GM21717 (cell line): ENCODE measurements at regions not wholly inside any gene's neighbourhood (a gene's known extent, or its start where the extent isn't known, plus 50 kb on each side); places are given as distances from the start of the nearest gene placed in this dataset.

Experiments
- ATAC-seq: cut with Tn5 transposase; IDR thresholded peaks from one replicate; pipeline ENCODE4 v1.9.1; 2021; ENCODE audit warnings: mild to moderate bottlenecking, moderate library complexity; ENCODE audit not compliant: unreplicated experiment

DNA sequence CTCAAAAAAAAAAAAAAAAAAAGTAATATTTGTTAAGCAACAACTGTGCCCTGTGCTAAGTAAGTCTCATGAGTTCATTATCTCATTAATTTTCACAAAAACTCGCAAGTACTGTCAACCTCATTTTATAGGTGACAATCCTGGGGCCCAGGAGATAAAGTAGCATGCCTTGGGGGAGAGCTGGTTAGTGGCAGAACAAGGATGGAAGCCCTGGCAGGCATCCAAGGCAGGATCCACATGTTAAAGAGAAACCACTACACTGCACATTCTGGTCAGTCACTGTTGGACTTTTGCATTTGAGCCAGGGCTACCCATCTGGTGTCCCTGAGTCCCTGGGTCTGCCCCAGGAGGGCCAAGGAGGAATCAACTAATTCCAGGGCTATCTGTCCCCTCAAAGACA is 54.6 kb downstream of the ZFP36L2 start:
- ATAC-seq = no peak

DNA sequence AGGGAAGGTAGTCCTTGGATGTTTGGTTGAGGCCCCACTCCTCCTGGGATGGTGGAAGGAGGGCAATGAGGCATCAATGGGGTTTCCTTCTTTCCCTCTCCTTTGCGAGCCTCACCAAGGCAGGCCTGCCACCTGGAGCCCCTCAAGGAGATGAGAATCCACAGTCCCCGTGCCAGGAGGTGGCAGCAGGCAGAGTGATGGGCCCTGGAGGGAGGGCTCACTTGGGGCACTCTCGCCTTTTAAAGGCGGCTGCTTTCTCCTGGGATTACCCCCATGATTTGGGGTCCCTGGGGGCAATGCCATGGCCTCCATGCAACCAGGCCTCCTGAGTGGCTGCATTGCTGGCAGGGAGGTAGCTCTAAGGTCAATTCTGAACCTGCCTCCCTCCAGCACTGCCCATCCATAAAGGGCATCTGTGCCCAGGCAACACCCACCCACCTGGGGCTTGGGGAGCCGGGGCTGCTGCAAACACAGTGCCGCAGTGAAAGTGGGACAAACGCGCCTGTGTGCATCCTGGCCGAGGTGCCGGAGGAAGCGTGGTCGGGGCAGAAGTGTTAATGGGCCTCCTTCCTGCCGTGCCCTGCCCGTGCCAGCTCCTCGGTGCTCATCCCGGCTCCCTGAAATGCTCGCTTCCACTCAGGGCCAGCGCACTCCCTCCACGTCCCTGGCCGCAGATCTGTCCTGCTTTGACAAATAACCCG is 55.9 kb downstream of the ZFP36L2 start:
- no peak for ATAC-seq

GRCh38 chr2:43169987-43170386 is 56.4 kb downstream of the ZFP36L2 start:
- ATAC-seq = no peak

DNA sequence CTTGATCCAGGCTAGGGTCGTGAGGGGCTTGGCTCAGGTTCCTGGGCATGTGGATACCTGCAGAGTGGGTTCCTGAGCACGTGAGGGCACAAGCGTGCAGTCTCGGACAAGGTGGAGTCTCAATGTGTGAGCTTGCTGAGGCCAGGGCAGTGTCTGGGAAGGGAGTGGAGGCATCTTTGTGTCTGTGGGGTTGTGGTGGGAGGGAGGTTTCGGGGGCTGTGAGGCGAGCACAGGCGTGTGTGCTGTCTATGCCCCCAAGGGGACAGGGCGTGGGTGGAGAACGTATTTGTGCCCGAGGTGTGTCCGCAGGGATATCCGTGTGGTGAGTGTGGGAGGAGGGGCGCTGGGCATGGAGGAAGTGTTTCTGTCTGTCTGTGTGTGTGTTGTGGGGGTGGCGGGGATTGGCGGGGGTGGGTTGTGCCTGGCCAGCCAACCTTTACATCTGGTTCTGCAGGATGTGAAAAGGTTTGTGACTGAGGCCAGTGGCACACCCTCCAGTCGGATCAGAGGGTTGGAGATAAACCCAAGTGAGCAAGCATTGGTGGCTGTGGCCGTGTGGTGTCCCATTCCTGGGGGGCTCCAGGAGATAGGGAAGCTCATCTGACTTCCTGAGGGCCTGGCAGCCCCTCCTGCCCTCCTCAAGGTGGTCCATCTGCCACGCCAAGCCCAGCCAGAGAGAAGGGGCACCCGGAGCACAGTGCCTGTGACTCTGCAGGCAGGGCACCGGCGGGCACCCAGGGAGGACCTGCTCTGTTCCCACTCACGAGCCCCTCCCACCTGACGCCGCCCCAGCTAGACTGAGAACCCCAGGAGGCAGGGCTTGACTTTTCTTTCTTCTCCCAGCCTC is 57.1 kb downstream of the ZFP36L2 start:
- ATAC-seq = no peak

GRCh38 chr2:43168016-43168369 is 58.4 kb downstream of the ZFP36L2 start:
- no peak for ATAC-seq

DNA sequence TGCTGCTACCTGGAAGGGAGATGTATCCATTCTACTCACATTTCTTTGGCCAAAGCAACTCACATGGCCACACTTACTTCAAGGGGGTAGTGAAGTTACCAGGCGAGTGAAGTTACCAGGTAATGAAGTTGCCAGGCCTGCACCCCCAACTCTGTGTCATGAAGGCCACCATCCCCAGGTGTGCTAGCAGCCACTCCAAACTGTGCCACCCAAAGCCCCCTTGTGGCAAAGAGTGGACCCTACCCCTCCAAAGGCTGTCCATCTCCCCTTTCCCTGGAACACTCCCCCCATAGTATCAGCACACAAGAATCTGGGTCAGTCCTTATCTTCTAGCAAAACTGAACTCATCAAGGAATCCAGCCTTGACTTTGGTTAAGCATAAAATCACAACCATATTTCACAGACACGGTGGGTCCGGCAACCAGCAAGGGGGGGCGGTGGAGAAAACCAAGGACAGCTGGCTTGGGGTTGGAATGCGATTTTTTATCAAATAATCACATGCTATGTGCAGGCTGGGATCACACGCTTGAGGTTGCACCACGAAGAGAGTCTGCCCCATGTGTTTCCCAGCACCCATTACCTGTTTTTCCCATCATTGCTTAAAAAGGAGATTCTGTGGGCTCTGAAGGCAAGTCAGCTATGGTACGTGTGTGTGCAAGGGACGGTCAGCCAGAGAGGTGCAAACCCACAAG is 60.9 kb downstream of the ZFP36L2 start:
- no peak for ATAC-seq

DNA sequence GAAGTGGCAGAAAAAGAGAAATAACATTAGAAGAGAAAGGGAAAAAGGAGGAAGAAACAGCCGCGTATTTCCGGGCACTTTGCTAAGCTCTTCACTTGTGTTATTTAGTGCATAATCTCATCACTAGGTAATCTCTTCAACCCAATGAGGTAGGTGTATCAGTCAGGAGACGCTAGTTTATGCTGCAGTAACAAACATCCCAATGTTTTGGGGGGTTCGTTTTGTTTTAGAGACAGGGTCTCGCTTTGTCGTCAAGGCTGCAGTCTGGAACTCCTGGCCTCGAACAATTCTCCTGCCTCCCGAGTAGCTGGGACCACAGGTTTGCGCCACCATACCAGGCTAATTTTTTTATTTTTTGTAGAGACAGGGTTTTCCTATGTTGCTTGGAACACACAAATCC is 61.7 kb downstream of the ZFP36L2 start:
- ATAC-seq = no peak

DNA sequence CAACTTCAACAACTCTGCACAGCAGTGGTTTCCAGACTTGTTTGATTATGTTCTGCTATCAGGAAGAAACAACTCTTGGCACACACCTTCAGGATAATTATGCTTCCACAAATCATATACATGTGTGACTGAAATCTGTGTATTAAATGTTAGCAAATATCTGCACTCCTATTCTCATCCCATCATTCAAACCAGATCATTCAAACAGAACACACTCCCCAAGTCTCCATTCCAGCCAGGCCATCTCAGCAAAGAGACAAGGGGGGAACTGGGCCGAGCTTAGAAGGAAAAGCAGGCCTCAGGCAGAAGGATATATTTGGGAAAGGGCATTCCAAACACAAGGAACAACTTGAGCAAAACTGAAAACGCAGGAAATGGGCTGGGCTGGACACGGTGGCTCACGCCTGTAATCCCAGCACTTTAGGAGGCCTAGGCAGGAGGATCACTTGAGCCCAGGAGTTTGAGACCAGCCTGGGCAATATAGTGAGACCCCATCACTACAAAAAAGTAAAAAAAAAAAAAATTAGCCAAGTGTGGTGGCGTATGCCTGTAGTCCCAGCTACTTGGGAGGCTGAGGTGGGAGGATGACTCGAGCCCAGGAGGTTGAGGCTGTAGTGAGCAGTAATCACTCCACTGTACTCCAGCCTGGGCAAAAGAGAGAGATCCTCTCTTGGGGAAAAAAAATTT is 62.7 kb downstream of the ZFP36L2 start:
- no peak for ATAC-seq

DNA sequence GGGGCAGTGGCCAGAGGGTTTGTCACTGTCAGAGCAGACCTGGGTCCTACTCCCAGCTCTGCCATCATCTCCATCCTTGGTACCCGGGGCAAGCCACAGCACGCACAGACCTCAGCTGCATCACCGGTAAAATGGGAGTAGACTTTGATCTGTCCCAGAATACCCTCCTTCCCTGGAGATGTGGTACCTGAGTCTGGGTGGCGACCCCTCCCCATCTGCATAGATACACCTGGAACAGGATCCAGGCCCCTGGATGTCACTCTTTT is 64.0 kb downstream of the ZFP36L2 start:
- no peak for ATAC-seq

GRCh38 chr2:43161650-43162510 is 64.5 kb downstream of the ZFP36L2 start:
- no peak for ATAC-seq

- ATAC-seq = no peak
Observed at GRCh38 chr2:43160778-43161177, 65.6 kb downstream of the ZFP36L2 start.

GRCh38 chr2:43159797-43160196 is 66.6 kb downstream of the ZFP36L2 start:
- ATAC-seq = no peak

DNA sequence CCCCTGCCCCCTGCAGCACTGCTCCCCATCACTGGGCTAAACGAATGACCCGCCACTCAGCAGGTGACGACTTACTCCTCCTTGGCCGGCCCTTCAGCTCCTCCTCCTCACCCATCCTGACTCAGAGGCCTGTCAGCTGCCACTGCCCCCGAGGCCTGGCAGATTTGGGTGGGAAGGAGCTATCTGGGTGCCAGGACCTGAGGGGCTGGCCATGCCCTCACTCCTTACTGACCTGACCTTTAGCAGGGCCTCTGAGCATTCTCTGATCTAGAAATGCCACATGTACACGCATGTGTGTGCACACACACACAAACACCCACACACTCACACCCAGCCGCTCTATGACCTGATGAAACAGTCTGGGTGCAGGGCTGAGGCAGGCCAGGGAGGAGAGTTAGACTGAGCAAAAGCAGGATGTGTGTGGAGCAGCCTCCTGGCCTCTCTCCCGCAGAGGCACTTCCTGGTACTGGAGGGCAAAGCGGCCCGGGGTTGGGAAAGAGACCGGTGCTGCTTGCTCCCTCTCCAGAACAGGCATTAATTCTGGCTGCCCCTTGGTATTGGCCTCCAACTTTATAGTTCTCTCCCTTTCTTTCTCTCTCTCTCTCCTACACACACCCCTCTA is 68.0 kb downstream of the ZFP36L2 start:
- no peak for ATAC-seq

DNA sequence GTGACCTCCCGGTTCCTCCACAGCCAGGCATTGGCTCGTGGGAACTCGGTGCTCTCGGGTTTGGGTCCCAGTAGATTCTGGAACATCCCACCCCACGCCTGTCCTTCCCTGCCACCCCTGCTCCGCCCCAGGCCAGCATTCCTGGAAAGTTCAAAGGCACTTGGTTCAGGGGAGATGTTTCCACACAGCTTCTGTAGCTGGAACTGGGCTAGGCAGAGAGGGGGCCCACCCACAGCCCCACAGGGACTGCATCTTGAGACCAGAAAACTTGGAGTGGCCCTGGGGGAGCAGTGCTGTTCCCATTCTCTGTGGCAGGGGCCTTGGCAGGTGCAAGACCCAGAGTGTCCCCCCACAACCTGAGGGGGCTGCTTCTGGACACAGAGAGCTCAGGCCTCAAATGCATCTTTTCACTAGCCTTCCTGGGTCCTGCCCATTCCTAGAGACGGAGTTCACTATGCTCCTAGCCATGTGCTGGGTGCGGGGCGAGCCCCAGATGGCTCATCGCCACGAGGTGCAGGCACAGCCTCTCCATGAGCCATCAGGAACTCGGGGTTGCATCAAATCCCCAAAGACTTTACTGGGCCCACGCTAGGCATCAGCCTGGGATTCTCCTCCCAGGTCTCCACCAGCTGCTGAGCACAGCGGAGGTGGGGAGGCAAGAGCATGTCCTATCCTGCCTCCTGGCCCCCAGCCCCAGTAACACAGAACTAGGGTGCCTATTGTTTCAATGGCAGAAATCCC is 68.7 kb downstream of the ZFP36L2 start:
- ATAC-seq = no peak

DNA sequence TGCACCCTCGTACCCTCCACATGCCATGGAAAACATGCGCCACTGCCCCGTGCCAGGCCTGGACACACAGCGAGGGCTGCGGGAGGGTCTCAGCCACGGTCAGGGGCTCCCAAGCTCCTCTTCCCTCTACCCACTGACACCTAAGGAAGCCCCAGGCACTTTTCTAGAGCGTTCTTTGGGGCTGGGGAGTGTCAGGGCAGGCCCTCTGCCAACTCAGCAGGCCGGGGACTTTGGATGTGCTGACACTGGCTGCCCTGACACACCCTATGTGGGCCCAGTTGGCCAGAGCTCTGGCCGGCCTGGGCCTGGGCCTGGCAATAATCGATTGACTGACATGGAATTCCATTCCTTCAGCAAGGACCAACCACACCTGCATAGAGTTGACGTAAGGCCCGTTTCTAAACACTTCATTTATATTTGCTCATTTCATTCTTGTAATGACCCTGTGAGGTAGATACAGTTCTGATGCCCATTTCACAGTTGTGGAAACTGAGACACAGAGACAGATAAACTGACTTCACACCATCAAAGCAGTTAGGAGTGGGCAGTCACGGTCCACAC is 70.5 kb downstream of the ZFP36L2 start:
- ATAC-seq = no peak

GRCh38 chr2:43154685-43155084 is 71.7 kb downstream of the ZFP36L2 start:
- no peak for ATAC-seq

GRCh38 chr2:43152741-43153647 is 73.4 kb downstream of the ZFP36L2 start:
- no peak for ATAC-seq

- ATAC-seq = no peak
Observed at GRCh38 chr2:43152186-43152585, 74.2 kb downstream of the ZFP36L2 start.
